ENCODE measurements at regions not wholly inside any gene's neighbourhood (a gene's known extent, or its start where the extent isn't known, plus 50 kb on each side); places are given as distances from the start of the nearest gene placed in this dataset.
A peak's percentile ranks its signal among the peaks of the same experiment; 100 is the strongest.
"Not testable (repeated sequence)": the region's sequence is repeated elsewhere in the genome, so short reads cannot be mapped to it uniquely, and the experiment has no call there.

DNA sequence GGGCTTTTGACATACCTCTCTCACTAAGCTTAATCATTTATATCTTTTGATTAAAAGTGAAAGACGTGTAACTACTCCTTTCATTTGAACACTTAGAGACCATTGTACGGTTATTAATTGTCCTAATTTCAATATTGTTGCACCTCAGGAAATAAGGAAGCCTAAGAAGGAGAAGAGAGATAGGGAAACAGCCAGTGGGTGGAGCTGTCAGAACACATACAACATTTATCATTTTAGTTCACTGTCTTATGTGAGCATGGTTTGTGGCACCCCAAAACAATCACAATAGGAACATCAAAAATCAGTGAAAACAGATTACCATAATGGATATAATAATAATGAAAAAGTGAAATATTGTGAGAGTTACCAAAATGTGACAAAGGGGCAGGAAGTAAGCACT, 147.2 kb upstream of the POMZP3 start:
- H4K20me1 ChIP-seq (ENCODE audit: insufficient read depth, low read length); H3K27ac ChIP-seq (ENCODE audit: low read length); H3K27me3 ChIP-seq (ENCODE audit: insufficient read depth, low read length, poor library complexity); H3K9ac ChIP-seq (ENCODE audit: low read depth, low read length); H3K9me3 ChIP-seq (ENCODE audit: insufficient read depth, low read length, severe bottlenecking); H2AFZ ChIP-seq (ENCODE audit: low read depth, low read length); DNase-seq; H3K4me3 ChIP-seq (ENCODE audit: low read depth in 1 of 2, low read length in 2 of 2); ATAC-seq (ENCODE audit: insufficient read depth, low read depth); H3K79me2 ChIP-seq (ENCODE audit: insufficient read depth, low read length); H3K36me3 ChIP-seq (ENCODE audit: insufficient read depth, low read length); H3K4me2 ChIP-seq (ENCODE audit: insufficient read depth, low read length); H3K4me1 ChIP-seq (ENCODE audit: insufficient read depth, low read length): not testable (repeated sequence)
- TF ChIP-seq, protein P1, sequence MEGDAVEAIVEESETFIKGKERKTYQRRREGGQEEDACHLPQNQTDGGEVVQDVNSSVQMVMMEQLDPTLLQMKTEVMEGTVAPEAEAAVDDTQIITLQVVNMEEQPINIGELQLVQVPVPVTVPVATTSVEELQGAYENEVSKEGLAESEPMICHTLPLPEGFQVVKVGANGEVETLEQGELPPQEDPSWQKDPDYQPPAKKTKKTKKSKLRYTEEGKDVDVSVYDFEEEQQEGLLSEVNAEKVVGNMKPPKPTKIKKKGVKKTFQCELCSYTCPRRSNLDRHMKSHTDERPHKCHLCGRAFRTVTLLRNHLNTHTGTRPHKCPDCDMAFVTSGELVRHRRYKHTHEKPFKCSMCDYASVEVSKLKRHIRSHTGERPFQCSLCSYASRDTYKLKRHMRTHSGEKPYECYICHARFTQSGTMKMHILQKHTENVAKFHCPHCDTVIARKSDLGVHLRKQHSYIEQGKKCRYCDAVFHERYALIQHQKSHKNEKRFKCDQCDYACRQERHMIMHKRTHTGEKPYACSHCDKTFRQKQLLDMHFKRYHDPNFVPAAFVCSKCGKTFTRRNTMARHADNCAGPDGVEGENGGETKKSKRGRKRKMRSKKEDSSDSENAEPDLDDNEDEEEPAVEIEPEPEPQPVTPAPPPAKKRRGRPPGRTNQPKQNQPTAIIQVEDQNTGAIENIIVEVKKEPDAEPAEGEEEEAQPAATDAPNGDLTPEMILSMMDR (IDR thresholded peaks at IDR 0.05; ENCODE audit: borderline replicate concordance, extremely low read depth, low read length, poor library complexity, severe bottlenecking) = peak; percentile 29

DNA sequence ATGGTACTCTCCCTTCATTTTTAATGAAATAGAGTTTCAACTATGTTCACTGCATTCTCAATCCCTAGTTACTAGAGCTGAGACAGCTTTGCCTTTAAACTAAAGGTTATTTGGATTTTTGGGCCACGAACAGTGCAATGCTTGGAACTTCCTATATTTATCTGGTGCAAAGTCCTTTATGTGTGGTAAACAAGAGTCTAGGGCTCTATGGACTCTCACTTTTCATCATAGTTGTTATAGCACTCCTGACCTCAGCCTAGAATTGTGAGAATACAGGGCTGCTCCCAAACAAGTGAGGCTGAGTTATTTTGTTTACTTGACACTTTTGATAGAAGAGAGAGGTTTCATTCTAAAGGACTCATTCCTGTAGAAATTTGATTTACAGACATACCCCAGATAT, 144.9 kb upstream of the POMZP3 start:
- ATAC-seq (ENCODE audit: insufficient read depth, low read depth); DNase-seq; H4K20me1 ChIP-seq (ENCODE audit: insufficient read depth, low read length); H3K27me3 ChIP-seq (ENCODE audit: insufficient read depth, low read length, poor library complexity); H3K9me3 ChIP-seq (ENCODE audit: insufficient read depth, low read length, severe bottlenecking); H3K9ac ChIP-seq (ENCODE audit: low read depth, low read length); H2AFZ ChIP-seq (ENCODE audit: low read depth, low read length); H3K4me3 ChIP-seq (ENCODE audit: low read depth in 1 of 2, low read length in 2 of 2); H3K36me3 ChIP-seq (ENCODE audit: insufficient read depth, low read length); H3K27ac ChIP-seq (ENCODE audit: low read length); H3K4me1 ChIP-seq (ENCODE audit: insufficient read depth, low read length); H3K79me2 ChIP-seq (ENCODE audit: insufficient read depth, low read length); H3K4me2 ChIP-seq (ENCODE audit: insufficient read depth, low read length): not testable (repeated sequence)

DNA sequence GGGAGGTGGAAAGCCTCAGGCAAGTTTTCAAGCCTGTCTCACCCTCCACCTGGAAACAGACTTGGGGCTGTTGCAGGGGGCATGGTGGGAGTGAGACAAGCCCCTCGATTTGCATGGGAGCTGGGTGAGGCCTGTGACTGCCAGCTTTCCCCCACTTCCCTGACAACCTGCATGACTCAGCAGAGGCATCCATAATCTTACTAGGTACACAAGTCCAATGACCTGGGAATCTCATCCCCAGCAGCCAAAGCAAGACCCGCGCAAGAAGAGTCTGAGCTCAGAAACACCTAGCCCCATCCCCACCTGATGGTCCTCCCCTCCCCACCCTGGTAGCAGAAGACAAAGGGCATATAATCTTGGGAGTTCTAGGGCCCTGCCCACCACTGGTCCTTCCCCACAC, 136.9 kb upstream of the POMZP3 start:
- not testable (repeated sequence) for H3K79me2 ChIP-seq (ENCODE audit: insufficient read depth, low read length); H3K4me2 ChIP-seq (ENCODE audit: insufficient read depth, low read length); H3K9ac ChIP-seq (ENCODE audit: low read depth, low read length); H3K4me3 ChIP-seq (ENCODE audit: low read depth in 1 of 2, low read length in 2 of 2); H3K36me3 ChIP-seq (ENCODE audit: insufficient read depth, low read length); H3K9me3 ChIP-seq (ENCODE audit: insufficient read depth, low read length, severe bottlenecking); DNase-seq; H3K27ac ChIP-seq (ENCODE audit: low read length); ATAC-seq (ENCODE audit: insufficient read depth, low read depth); H3K27me3 ChIP-seq (ENCODE audit: insufficient read depth, low read length, poor library complexity); H4K20me1 ChIP-seq (ENCODE audit: insufficient read depth, low read length); H2AFZ ChIP-seq (ENCODE audit: low read depth, low read length); H3K4me1 ChIP-seq (ENCODE audit: insufficient read depth, low read length)

DNA sequence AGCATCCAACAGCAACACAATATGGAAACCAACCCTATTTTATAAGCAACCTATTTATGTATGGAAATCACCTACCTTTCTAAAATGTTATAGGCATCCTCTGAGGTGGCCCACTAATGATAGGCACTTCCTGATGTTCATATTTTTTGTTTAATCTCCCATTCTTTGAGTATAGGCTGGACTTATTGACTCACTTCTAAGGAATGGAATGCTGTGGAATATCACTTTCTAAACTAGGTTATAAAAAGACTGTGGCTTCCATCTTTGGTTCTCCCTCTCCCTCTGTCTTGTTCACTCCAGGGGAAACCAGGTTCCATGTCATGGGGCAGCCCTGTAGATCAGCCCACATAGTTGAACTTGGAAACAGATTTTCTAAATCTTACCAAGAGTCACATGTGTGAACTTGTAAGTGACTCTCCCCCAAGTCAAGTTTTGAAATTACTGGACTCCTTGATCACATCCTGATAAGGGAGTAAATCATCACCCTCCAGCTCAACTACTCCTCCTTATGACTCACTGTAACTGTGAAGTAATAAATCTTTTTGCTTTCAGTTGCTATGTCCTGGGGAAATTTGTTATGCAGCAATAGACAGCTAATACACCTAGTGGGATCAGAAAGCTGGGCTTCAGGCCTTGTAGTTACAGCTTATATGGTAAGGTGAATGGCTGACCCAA, 133.6 kb upstream of the POMZP3 start:
- H3K4me1 ChIP-seq (ENCODE audit: insufficient read depth, low read length); H3K9me3 ChIP-seq (ENCODE audit: insufficient read depth, low read length, severe bottlenecking); H3K9ac ChIP-seq (ENCODE audit: low read depth, low read length); H3K36me3 ChIP-seq (ENCODE audit: insufficient read depth, low read length); H3K79me2 ChIP-seq (ENCODE audit: insufficient read depth, low read length); H4K20me1 ChIP-seq (ENCODE audit: insufficient read depth, low read length); ATAC-seq (ENCODE audit: insufficient read depth, low read depth); H3K4me2 ChIP-seq (ENCODE audit: insufficient read depth, low read length); H3K27ac ChIP-seq (ENCODE audit: low read length); DNase-seq; H2AFZ ChIP-seq (ENCODE audit: low read depth, low read length); H3K4me3 ChIP-seq (ENCODE audit: low read depth in 1 of 2, low read length in 2 of 2); H3K27me3 ChIP-seq (ENCODE audit: insufficient read depth, low read length, poor library complexity): not testable (repeated sequence)

DNA sequence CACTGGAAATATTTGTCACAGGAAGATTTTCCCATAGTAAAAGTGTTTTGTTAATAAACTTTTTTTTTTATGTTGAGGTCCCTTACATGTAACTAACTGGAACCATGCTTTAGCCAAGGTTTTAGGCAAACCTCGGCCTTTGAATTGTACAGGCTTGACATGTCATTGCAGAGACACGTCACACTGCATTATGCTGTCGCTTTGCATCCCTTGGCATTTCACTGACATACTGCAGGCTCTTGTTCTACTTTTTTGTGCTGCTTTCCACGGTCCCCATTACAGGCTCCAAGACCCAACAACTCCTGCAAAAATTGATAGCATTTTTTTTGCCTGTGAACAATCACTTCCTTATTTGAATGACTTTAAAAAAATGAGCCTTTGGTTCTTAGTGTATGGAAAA, 112.5 kb upstream of the POMZP3 start:
- H2AFZ ChIP-seq (ENCODE audit: low read depth, low read length); DNase-seq; H3K9ac ChIP-seq (ENCODE audit: low read depth, low read length); H3K9me3 ChIP-seq (ENCODE audit: insufficient read depth, low read length, severe bottlenecking); H3K4me1 ChIP-seq (ENCODE audit: insufficient read depth, low read length); H4K20me1 ChIP-seq (ENCODE audit: insufficient read depth, low read length); H3K27me3 ChIP-seq (ENCODE audit: insufficient read depth, low read length, poor library complexity); H3K79me2 ChIP-seq (ENCODE audit: insufficient read depth, low read length); H3K4me2 ChIP-seq (ENCODE audit: insufficient read depth, low read length); H3K27ac ChIP-seq (ENCODE audit: low read length); H3K36me3 ChIP-seq (ENCODE audit: insufficient read depth, low read length); ATAC-seq (ENCODE audit: insufficient read depth, low read depth); H3K4me3 ChIP-seq (ENCODE audit: low read depth in 1 of 2, low read length in 2 of 2): not testable (repeated sequence)

DNA sequence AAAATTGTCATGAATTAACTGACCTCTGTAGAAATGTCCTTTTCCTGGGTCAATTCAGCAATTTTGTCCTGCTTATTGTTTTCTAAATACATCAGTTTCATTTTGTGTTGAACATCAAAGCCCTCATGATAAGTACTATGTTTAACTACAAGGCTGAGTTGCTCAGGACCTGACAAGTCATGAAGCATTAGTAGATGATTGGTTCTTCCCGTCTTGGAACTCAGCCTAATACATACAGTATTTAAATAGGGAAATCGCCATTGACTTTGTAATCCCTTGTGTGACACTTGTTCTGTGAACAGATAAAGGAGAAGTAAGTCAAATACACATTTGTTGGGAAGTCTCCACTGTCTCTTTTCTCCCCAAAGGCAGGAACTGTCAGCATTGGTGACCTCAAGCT, 109.6 kb upstream of the POMZP3 start:
- not testable (repeated sequence) for H3K79me2 ChIP-seq (ENCODE audit: insufficient read depth, low read length); H3K9me3 ChIP-seq (ENCODE audit: insufficient read depth, low read length, severe bottlenecking); DNase-seq; H4K20me1 ChIP-seq (ENCODE audit: insufficient read depth, low read length); H3K4me1 ChIP-seq (ENCODE audit: insufficient read depth, low read length); H3K27ac ChIP-seq (ENCODE audit: low read length); H2AFZ ChIP-seq (ENCODE audit: low read depth, low read length); H3K36me3 ChIP-seq (ENCODE audit: insufficient read depth, low read length); H3K9ac ChIP-seq (ENCODE audit: low read depth, low read length); H3K4me2 ChIP-seq (ENCODE audit: insufficient read depth, low read length); H3K4me3 ChIP-seq (ENCODE audit: low read depth in 1 of 2, low read length in 2 of 2); H3K27me3 ChIP-seq (ENCODE audit: insufficient read depth, low read length, poor library complexity); ATAC-seq (ENCODE audit: insufficient read depth, low read depth)

DNA sequence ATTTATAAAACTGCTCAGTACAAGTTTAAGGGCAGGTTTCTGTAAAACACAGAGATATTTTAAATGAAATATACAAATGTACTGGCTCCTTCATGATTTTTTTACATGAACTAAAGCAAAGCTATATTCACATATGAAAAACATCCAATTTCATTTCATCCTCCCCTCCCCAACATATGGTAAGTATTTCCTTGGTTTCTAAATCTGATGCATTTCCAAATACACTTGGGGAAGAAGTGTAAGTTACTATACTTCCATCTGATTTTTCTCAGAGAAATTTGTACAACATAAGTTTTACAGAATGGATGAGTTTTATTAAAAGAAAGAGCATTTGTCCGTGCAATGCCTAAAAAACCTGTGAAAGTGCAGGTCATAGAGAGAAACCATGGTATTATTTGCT, 109.0 kb upstream of the POMZP3 start:
- not testable (repeated sequence) for H3K4me1 ChIP-seq (ENCODE audit: insufficient read depth, low read length); H3K27me3 ChIP-seq (ENCODE audit: insufficient read depth, low read length, poor library complexity); DNase-seq; H3K4me3 ChIP-seq (ENCODE audit: low read depth in 1 of 2, low read length in 2 of 2); H2AFZ ChIP-seq (ENCODE audit: low read depth, low read length); ATAC-seq (ENCODE audit: insufficient read depth, low read depth); H3K9ac ChIP-seq (ENCODE audit: low read depth, low read length); H3K36me3 ChIP-seq (ENCODE audit: insufficient read depth, low read length); H4K20me1 ChIP-seq (ENCODE audit: insufficient read depth, low read length); H3K79me2 ChIP-seq (ENCODE audit: insufficient read depth, low read length); H3K27ac ChIP-seq (ENCODE audit: low read length); H3K9me3 ChIP-seq (ENCODE audit: insufficient read depth, low read length, severe bottlenecking); H3K4me2 ChIP-seq (ENCODE audit: insufficient read depth, low read length)

DNA sequence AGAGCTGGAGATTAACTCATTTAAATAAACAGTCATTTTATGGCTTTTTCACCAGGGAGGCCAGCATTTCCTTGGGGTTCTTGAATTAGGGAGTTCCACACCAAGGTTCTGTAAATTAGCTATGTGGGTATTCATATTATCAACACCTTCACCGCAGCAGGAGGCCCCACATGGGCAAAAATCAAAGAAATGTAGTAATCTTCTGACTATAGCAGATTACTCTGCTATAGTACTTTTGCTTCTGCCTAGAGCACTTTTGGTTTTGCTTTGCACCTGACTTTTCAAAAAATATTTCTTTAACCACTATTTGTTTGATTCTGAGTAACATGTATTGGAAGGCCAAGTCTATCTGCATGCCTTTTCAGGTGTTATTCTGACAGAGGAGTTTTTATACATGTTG, 108.6 kb upstream of the POMZP3 start:
- ATAC-seq (ENCODE audit: insufficient read depth, low read depth); H3K9me3 ChIP-seq (ENCODE audit: insufficient read depth, low read length, severe bottlenecking); H4K20me1 ChIP-seq (ENCODE audit: insufficient read depth, low read length); H3K79me2 ChIP-seq (ENCODE audit: insufficient read depth, low read length); H3K36me3 ChIP-seq (ENCODE audit: insufficient read depth, low read length); H3K27ac ChIP-seq (ENCODE audit: low read length); DNase-seq; H3K4me1 ChIP-seq (ENCODE audit: insufficient read depth, low read length); H3K27me3 ChIP-seq (ENCODE audit: insufficient read depth, low read length, poor library complexity); H3K4me3 ChIP-seq (ENCODE audit: low read depth in 1 of 2, low read length in 2 of 2); H3K9ac ChIP-seq (ENCODE audit: low read depth, low read length); H3K4me2 ChIP-seq (ENCODE audit: insufficient read depth, low read length); H2AFZ ChIP-seq (ENCODE audit: low read depth, low read length): not testable (repeated sequence)

Measured in DND-41 (cell line).